ENCODE measurements at regions not wholly inside any gene's neighbourhood (a gene's known extent, or its start where the extent isn't known, plus 50 kb on each side); places are given as distances from the start of the nearest gene placed in this dataset.

- no peaks in the 10 kb centered on the region for H3K27me3 ChIP-seq (ENCODE audit: control insufficient read depth, insufficient read depth, low read length)
- no CpG with 5 or more reads among the region's 4 CpGs for WGBS (ENCODE audit: insufficient coverage, insufficient read length)
- H3K4me1 ChIP-seq (ENCODE audit: control insufficient read depth, insufficient read depth, low read length): no peaks in the 10 kb centered on the region; the same call in 1 of the 2 replicates
Measured at GRCh38 chr18:73807551-73808192, 340.0 kb downstream of the FBXO15 start.

GRCh38 chr18:73805991-73806390 is 341.6 kb downstream of the FBXO15 start:
- no CpG with 5 or more reads among the region's 3 CpGs for WGBS (ENCODE audit: insufficient coverage, insufficient read length)
- no peak overlapping the region for H3K4me3 ChIP-seq (ENCODE audit: low read length)

More at GRCh38 chr18:73807551-73808192, 340.0 kb downstream of the FBXO15 start:
- Histone ChIP-seq H3K4me3 (ENCODE audit: low read length) (no peak overlapping the region), H3K9me3 (ENCODE audit: control insufficient read depth, insufficient read depth, low read length) (no peaks in the 10 kb centered on the region), H3K36me3 (ENCODE audit: control insufficient read depth, insufficient read depth, low read length) (no peaks in the 10 kb centered on the region), H3K27ac (ENCODE audit: low read length) (no peak overlapping the region)
- DNase-seq (ENCODE audit: low read depth, low spot score): no peak

GRCh38 chr18:73797419-73797818 is 350.2 kb downstream of the FBXO15 start:
- H3K4me1 ChIP-seq (ENCODE audit: control insufficient read depth, insufficient read depth, low read length): no peaks in the 10 kb centered on the region
- DNase-seq (ENCODE audit: low read depth, low spot score): no peak
- WGBS (ENCODE audit: insufficient coverage, insufficient read length): no CpG with 5 or more reads among the region's 3 CpGs
- no peaks in the 10 kb centered on the region for H3K9me3 ChIP-seq (ENCODE audit: control insufficient read depth, insufficient read depth, low read length)
- no peak overlapping the region for H3K27ac ChIP-seq (ENCODE audit: low read length)
- no peak overlapping the region for H3K4me3 ChIP-seq (ENCODE audit: low read length)
- no peaks in the 10 kb centered on the region for H3K27me3 ChIP-seq (ENCODE audit: control insufficient read depth, insufficient read depth, low read length)
- H3K36me3 ChIP-seq (ENCODE audit: control insufficient read depth, insufficient read depth, low read length): no peaks in the 10 kb centered on the region

More at GRCh38 chr18:73805991-73806390, 341.6 kb downstream of the FBXO15 start:
- no peak for DNase-seq (ENCODE audit: low read depth, low spot score)
- H3K9me3 ChIP-seq (ENCODE audit: control insufficient read depth, insufficient read depth, low read length): no peaks in the 10 kb centered on the region
- H3K36me3 ChIP-seq (ENCODE audit: control insufficient read depth, insufficient read depth, low read length): no peaks in the 10 kb centered on the region
- H3K4me1 ChIP-seq (ENCODE audit: control insufficient read depth, insufficient read depth, low read length): no peaks in the 10 kb centered on the region; the same call in 1 of the 2 replicates
- H3K27me3 ChIP-seq (ENCODE audit: control insufficient read depth, insufficient read depth, low read length): no peaks in the 10 kb centered on the region
- no peak overlapping the region for H3K27ac ChIP-seq (ENCODE audit: low read length)

GRCh38 chr18:73793386-73793785 is 354.2 kb downstream of the FBXO15 start:
- Histone ChIP-seq H3K9me3 (ENCODE audit: control insufficient read depth, insufficient read depth, low read length) (no peaks in the 10 kb centered on the region), H3K36me3 (ENCODE audit: control insufficient read depth, insufficient read depth, low read length) (no peaks in the 10 kb centered on the region), H3K4me1 (ENCODE audit: control insufficient read depth, insufficient read depth, low read length) (no peaks in the 10 kb centered on the region; the same call in 1 of the 2 replicates), H3K4me3 (ENCODE audit: low read length) (no peak overlapping the region), H3K27me3 (ENCODE audit: control insufficient read depth, insufficient read depth, low read length) (no peaks in the 10 kb centered on the region), H3K27ac (ENCODE audit: low read length) (no peak overlapping the region)
- WGBS (ENCODE audit: insufficient coverage, insufficient read length): no CpG with 5 or more reads among the region's 3 CpGs
- no peak for DNase-seq (ENCODE audit: low read depth, low spot score)

- no peak for DNase-seq (ENCODE audit: low read depth, low spot score)
- WGBS (ENCODE audit: insufficient coverage, insufficient read length): no CpG with 5 or more reads among the region's 4 CpGs
- Histone ChIP-seq H3K4me3 (ENCODE audit: low read length) (no peak overlapping the region), H3K4me1 (ENCODE audit: control insufficient read depth, insufficient read depth, low read length) (no peaks in the 10 kb centered on the region; the same call in 1 of the 2 replicates), H3K9me3 (ENCODE audit: control insufficient read depth, insufficient read depth, low read length) (no peaks in the 10 kb centered on the region), H3K36me3 (ENCODE audit: control insufficient read depth, insufficient read depth, low read length) (no peaks in the 10 kb centered on the region), H3K27ac (ENCODE audit: low read length) (no peak overlapping the region), H3K27me3 (ENCODE audit: control insufficient read depth, insufficient read depth, low read length) (no peaks in the 10 kb centered on the region)
Measured at GRCh38 chr18:73791081-73791480, 356.6 kb downstream of the FBXO15 start.

- DNase-seq (ENCODE audit: low read depth, low spot score): no peak
- Histone ChIP-seq H3K27ac (ENCODE audit: low read length) (no peak overlapping the region), H3K4me3 (ENCODE audit: low read length) (no peak overlapping the region), H3K36me3 (ENCODE audit: control insufficient read depth, insufficient read depth, low read length) (no peaks in the 10 kb centered on the region), H3K9me3 (ENCODE audit: control insufficient read depth, insufficient read depth, low read length) (no peaks in the 10 kb centered on the region), H3K4me1 (ENCODE audit: control insufficient read depth, insufficient read depth, low read length) (no peaks in the 10 kb centered on the region; the same call in 1 of the 2 replicates), H3K27me3 (ENCODE audit: control insufficient read depth, insufficient read depth, low read length) (no peaks in the 10 kb centered on the region)
- no CpG with 5 or more reads among the region's 1 CpG for WGBS (ENCODE audit: insufficient coverage, insufficient read length)
Measured at GRCh38 chr18:73790587-73790986, 357.0 kb downstream of the FBXO15 start.

GRCh38 chr18:73787316-73787715 is 360.3 kb downstream of the FBXO15 start:
- no peaks in the 10 kb centered on the region for H3K27me3 ChIP-seq (ENCODE audit: control insufficient read depth, insufficient read depth, low read length)
- H3K4me3 ChIP-seq (ENCODE audit: low read length): no peak overlapping the region
- H3K9me3 ChIP-seq (ENCODE audit: control insufficient read depth, insufficient read depth, low read length): no peaks in the 10 kb centered on the region
- H3K27ac ChIP-seq (ENCODE audit: low read length): no peak overlapping the region
- no peaks in the 10 kb centered on the region; the same call in 1 of the 2 replicates for H3K4me1 ChIP-seq (ENCODE audit: control insufficient read depth, insufficient read depth, low read length)
- no peaks in the 10 kb centered on the region for H3K36me3 ChIP-seq (ENCODE audit: control insufficient read depth, insufficient read depth, low read length)
- no peak for DNase-seq (ENCODE audit: low read depth, low spot score)
- WGBS (ENCODE audit: insufficient coverage, insufficient read length): no CpG with 5 or more reads among the region's 5 CpGs

GRCh38 chr18:73785300-73785699 is 362.3 kb downstream of the FBXO15 start:
- Histone ChIP-seq H3K4me3 (ENCODE audit: low read length) (no peak overlapping the region), H3K9me3 (ENCODE audit: control insufficient read depth, insufficient read depth, low read length) (no peaks in the 10 kb centered on the region), H3K27ac (ENCODE audit: low read length) (no peak overlapping the region), H3K27me3 (ENCODE audit: control insufficient read depth, insufficient read depth, low read length) (no peaks in the 10 kb centered on the region), H3K4me1 (ENCODE audit: control insufficient read depth, insufficient read depth, low read length) (no peaks in the 10 kb centered on the region), H3K36me3 (ENCODE audit: control insufficient read depth, insufficient read depth, low read length) (no peaks in the 10 kb centered on the region)
- no CpG with 5 or more reads among the region's 1 CpG for WGBS (ENCODE audit: insufficient coverage, insufficient read length)
- no peak for DNase-seq (ENCODE audit: low read depth, low spot score)

GRCh38 chr18:73784853-73785252 is 362.8 kb downstream of the FBXO15 start:
- Histone ChIP-seq H3K9me3 (ENCODE audit: control insufficient read depth, insufficient read depth, low read length) (no peaks in the 10 kb centered on the region), H3K4me1 (ENCODE audit: control insufficient read depth, insufficient read depth, low read length) (no peaks in the 10 kb centered on the region), H3K27ac (ENCODE audit: low read length) (no peak overlapping the region), H3K27me3 (ENCODE audit: control insufficient read depth, insufficient read depth, low read length) (no peaks in the 10 kb centered on the region), H3K36me3 (ENCODE audit: control insufficient read depth, insufficient read depth, low read length) (no peaks in the 10 kb centered on the region), H3K4me3 (ENCODE audit: low read length) (no peak overlapping the region)
- WGBS (ENCODE audit: insufficient coverage, insufficient read length): no CpG with 5 or more reads among the region's 8 CpGs
- DNase-seq (ENCODE audit: low read depth, low spot score): no peak

GRCh38 chr18:73782405-73782804 is 365.2 kb downstream of the FBXO15 start:
- Histone ChIP-seq H3K9me3 (ENCODE audit: control insufficient read depth, insufficient read depth, low read length) (no peaks in the 10 kb centered on the region), H3K27ac (ENCODE audit: low read length) (no peak overlapping the region), H3K27me3 (ENCODE audit: control insufficient read depth, insufficient read depth, low read length) (no peaks in the 10 kb centered on the region), H3K4me1 (ENCODE audit: control insufficient read depth, insufficient read depth, low read length) (no peaks in the 10 kb centered on the region), H3K36me3 (ENCODE audit: control insufficient read depth, insufficient read depth, low read length) (no peaks in the 10 kb centered on the region), H3K4me3 (ENCODE audit: low read length) (no peak overlapping the region)
- no CpG with 5 or more reads among the region's 6 CpGs for WGBS (ENCODE audit: insufficient coverage, insufficient read length)
- DNase-seq (ENCODE audit: low read depth, low spot score): no peak

- Histone ChIP-seq H3K9me3 (ENCODE audit: control insufficient read depth, insufficient read depth, low read length) (no peaks in the 10 kb centered on the region), H3K27me3 (ENCODE audit: control insufficient read depth, insufficient read depth, low read length) (no peaks in the 10 kb centered on the region), H3K27ac (ENCODE audit: low read length) (no peak overlapping the region), H3K4me3 (ENCODE audit: low read length) (no peak overlapping the region), H3K4me1 (ENCODE audit: control insufficient read depth, insufficient read depth, low read length) (no peaks in the 10 kb centered on the region), H3K36me3 (ENCODE audit: control insufficient read depth, insufficient read depth, low read length) (no peaks in the 10 kb centered on the region)
- no CpG with 5 or more reads among the region's 7 CpGs for WGBS (ENCODE audit: insufficient coverage, insufficient read length)
- no peak for DNase-seq (ENCODE audit: low read depth, low spot score)
Measured at GRCh38 chr18:73780218-73780617, 367.4 kb downstream of the FBXO15 start.

All from iPS DF 6.9 (cell line).